GM19240 (cell line): ENCODE measurements at regions not wholly inside any gene's neighbourhood (a gene's known extent, or its start where the extent isn't known, plus 50 kb on each side); places are given as distances from the start of the nearest gene placed in this dataset.

Experiments used
- DNase-seq: peaks from one replicate; pipeline ENCODE4 v3.0.0; 2011; ENCODE audit warnings: low spot score; ENCODE audit not compliant: insufficient read length

DNA sequence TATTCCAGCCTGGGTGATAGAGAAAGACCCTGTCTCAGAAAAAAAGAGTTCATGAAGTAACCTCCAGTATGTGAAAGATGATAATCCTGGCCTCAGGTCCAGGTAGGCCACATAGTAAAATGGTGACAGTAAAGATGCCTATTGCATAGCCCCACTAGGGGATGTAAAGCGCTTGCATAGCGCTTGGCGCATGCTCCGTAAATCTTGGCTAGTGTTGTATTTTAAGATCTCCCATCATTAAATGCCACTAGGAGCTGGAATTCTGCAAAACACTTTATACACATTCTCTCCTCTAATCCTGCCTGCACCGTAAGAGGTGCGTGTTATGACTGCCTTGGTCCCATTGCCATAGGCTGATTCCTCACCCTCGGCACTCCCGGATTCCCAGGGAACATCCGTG, 153.6 kb downstream of the TFCP2L1 start:
- no peak for DNase-seq

DNA sequence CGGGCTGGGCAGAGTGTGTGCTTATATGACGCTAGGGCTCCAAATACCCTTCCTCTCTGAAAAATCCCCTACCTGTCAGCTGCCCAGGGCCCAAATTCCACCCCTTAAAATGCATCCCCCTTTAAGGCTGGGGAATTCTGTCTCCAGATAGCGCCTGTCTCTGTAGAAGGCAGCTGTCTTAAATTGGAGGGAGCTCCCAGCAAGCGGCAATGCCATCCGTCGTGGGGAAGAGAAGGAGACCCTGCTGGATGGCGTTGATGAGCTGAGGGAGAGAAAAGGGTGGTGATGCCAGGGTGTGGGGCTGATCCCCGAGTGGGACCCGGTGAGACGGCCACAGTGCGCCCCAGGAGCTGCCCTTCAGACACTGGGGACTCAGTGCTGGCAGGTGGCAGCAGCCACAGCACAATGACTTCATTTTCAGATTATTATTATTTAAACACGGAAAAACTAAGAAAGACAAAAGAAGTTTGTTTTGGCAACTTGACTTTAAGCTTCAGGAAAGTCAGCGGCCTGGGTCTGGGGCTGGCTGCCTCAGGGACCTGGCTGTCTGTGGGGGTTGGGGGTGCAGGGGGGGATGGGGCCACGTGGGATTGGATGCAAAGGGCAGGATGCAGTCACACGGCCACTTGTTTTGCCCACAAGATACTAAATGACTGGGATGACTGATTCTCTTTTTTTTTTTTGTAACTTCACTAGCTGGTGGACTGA, 152.8 kb downstream of the TFCP2L1 start:
- no peak for DNase-seq

GRCh38 chr2:121132762-121133107, 152.3 kb downstream of the TFCP2L1 start:
- DNase-seq = no peak

GRCh38 chr2:121133551-121134319, 151.3 kb downstream of the TFCP2L1 start:
- DNase-seq = no peak

DNA sequence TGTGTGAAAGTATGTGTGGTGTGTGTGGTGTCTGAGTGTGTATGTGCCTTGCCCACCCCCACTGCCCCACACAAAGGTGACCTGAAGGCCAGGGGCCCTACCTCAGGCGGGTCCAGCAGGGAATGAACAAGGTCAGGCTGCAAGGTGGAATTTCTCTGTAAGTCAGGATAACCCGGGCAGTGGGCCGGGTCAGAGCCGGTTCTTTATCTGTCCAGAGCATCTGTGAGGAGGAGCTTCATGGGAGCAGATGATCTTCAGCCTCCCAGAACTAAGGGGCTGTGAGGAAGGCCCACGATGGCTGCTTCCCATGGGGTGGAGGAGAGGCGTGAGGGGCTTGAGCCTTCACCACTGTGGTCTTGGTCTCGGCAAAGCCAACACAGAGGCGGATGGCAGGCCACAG, 150.3 kb downstream of the TFCP2L1 start:
- no peak for DNase-seq

DNA sequence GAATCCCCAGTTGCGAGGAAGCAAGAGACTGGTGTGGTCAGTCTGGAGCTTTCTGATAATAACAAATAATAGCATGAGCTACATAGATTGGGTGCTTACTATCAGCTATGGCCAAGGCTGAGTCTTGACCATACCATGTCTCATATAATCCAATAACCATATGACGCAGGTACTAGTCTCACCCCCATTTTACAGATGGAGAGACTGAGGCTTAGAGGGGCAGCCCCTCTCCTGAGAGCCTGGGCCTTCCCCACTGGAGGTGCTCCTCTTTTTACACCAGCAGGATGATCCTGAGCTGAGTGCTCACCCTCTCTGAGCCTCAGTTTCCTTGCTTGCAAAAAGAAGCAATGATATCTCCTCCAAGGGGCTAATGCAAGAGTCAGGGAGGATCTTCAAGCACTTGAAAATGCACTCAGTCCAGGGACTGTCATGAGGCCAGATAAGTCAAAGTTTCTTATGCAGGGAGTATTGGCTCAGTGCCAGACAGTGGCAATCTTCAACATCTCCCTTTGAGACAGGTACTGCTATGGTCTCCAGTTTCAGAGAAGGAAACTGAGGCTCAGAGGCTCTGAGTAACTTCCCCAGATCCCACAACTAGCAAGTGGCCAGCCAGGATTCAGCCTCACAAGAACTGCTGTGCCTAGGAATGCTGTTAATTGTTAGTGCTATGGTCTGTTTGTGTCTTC, 149.7 kb downstream of the TFCP2L1 start:
- DNase-seq = no peak

GRCh38 chr2:121136323-121136722, 148.7 kb downstream of the TFCP2L1 start:
- DNase-seq = no peak

GRCh38 chr2:121137571-121137970, 147.4 kb downstream of the TFCP2L1 start:
- no peak for DNase-seq

DNA sequence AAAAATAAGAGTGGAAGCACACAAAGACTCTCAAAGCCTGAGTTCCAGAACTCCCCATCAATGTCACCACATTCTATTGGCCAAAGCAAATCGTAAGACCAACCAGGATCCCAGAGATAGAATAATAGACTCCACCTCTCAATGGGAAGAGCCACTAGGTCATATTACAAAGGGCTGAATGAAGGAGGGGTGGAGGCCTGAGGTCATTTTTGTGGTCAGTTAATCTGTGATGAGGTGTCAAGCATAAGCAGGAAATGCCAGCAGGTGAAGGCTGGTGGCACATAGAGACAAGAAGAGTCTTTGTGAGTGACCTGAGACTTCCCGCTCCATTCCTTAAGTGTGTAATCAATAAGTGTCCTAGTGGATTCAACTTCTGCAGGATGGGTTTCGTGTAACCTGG, 144.3 kb downstream of the TFCP2L1 start:
- DNase-seq = no peak

DNA sequence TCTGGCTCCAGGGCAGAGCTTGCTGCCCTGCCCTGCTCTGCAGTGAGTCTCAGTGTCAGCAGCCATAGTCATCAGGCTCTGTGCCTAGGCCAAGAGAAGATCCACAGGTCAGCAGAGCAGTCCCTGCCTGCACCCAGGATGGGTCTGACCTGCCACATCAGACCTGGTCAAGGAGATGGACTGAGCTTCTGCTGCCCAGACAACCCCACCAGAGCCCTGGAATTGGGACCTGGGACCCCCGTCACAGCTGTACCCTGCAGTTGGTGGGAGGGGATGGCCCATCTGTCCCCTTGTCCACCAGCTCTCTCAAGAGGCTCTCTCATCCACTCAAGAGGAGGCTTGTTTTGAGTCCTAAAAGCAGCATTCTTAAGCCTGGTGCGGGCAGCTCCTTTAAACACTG, 142.6 kb downstream of the TFCP2L1 start:
- DNase-seq = no peak

DNA sequence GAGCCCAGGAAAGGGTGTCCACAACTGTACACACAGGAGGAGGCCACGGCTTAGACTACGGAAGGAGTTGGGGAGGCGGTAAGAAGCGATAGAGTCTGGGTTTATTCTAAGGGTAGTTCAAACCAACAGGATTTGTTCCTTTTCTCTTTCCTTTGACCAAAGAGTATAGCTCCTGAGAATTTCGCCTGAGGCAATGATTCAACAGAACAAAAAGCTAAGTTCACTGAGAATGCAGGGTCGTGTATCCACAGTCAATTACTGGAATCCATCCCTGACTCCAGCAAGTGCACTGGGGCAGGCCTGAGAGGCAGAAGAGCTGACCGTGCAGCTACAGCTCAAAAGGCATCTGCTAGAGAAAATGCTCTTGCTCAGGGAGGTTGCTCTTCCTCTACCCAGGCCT, 140.9 kb downstream of the TFCP2L1 start:
- DNase-seq = no peak

- DNase-seq = no peak
Measured at GRCh38 chr2:121146630-121147029, 138.4 kb downstream of the TFCP2L1 start.

- no peak for DNase-seq
Measured at GRCh38 chr2:121147766-121148165, 137.2 kb downstream of the TFCP2L1 start.

- DNase-seq = no peak
Measured at GRCh38 chr2:121148481-121148880, 136.5 kb downstream of the TFCP2L1 start.

GRCh38 chr2:121149384-121149783, 135.6 kb downstream of the TFCP2L1 start:
- no peak for DNase-seq

DNA sequence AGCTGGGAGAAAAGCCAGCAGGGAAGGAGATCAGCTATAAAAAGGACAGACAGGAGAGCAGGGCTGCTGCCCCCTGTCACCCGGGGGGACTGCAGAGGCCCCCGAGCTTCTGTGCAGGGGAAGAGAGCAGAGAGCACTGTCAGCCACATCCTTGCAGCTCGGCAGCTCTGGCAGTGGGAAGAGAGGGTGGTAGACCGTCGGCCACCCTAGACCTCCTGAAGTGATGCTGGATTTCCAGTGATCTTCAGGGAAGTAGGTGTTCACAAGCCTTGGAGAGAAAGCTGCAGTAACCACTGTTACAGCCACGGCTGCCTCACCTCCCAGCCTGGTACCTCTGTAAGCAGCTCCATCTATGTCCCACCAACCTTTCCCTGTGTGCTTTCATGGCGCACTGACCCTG, 134.9 kb downstream of the TFCP2L1 start:
- no peak for DNase-seq

DNA sequence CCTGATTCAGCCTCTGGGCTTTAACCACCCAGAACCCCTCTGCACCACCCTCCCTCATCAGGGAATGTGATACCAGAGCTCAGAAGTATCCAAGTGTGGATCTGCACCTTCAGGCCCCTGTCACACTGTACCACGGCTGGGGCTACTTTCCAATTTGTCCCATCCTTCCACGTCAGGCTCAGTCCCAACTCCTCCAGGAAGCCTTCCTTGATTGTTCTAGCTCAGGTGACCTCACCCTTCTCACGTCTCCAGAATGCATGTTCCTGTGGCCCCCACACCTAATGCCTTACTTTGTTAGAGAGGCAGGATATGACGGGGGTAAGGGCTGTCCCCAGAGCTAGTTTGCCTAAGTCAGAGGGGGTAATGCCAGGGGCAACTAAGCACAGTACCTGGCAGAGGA, 134.3 kb downstream of the TFCP2L1 start:
- DNase-seq = no peak

- DNase-seq = no peak
Measured at GRCh38 chr2:121151311-121152109, 133.5 kb downstream of the TFCP2L1 start.

- DNase-seq = no peak
Measured at GRCh38 chr2:121152861-121153260, 132.1 kb downstream of the TFCP2L1 start.

DNA sequence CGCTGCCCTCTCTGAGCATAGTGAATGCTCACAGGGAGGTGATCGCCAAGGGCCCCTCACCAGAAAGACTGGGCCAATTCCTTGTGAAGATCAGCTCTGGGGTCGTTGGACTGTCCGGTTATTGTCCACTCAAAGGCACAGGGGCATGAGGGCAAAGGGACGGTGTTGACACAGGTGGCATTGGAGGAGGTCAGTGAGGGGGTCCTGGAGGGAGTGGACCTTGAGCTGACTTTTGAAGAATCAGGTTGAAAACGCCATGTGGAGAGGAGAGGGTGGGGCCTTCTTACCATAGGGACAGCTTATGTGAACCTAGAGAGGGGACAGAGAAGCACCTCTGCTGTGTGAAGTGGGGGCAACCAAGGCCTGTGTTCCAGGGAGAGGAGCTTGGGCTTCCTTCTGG, 131.5 kb downstream of the TFCP2L1 start:
- no peak for DNase-seq

GRCh38 chr2:121155502-121156056, 129.4 kb downstream of the TFCP2L1 start:
- no peak for DNase-seq
